ENCODE measurements at regions not wholly inside any gene's neighbourhood (a gene's known extent, or its start where the extent isn't known, plus 50 kb on each side); places are given as distances from the start of the nearest gene placed in this dataset.

DNA sequence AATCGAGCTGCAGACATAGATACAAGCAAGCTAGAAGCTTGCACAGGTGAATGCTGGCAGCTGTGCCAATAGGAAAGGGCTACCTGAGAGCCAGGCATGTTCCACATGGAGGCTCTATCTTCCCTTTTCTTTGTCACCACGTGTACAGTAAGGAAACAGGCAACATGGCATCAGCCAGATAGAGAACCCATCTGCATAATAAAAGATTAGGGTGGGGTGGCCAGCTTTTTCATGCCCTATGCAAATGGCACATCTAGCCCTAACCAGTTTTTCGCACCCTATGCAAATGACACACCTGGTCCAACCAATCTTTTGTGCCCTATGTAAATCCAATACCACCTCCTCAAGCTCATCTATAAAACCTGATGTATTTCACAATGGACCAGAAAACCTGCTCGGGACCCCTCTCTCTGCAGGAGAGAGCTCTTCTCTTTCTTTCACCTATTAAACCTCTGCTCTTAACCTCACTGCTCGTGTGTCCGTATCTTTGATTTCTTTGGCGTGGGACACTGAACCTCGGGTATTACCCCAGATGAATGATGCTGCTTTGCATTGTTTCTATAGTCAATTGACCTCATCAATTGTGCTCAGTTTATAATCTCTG is 93.9 kb downstream of the SLC30A10 start:
- TF ChIP-seq, protein P1, sequence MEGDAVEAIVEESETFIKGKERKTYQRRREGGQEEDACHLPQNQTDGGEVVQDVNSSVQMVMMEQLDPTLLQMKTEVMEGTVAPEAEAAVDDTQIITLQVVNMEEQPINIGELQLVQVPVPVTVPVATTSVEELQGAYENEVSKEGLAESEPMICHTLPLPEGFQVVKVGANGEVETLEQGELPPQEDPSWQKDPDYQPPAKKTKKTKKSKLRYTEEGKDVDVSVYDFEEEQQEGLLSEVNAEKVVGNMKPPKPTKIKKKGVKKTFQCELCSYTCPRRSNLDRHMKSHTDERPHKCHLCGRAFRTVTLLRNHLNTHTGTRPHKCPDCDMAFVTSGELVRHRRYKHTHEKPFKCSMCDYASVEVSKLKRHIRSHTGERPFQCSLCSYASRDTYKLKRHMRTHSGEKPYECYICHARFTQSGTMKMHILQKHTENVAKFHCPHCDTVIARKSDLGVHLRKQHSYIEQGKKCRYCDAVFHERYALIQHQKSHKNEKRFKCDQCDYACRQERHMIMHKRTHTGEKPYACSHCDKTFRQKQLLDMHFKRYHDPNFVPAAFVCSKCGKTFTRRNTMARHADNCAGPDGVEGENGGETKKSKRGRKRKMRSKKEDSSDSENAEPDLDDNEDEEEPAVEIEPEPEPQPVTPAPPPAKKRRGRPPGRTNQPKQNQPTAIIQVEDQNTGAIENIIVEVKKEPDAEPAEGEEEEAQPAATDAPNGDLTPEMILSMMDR (IDR thresholded peaks at IDR 0.05) = no peak
- no peak for TF ChIP-seq POLR2A (IDR thresholded peaks at IDR 0.05; ENCODE audit: low read depth)

Measured in esophagus muscularis mucosa (tissue), 3 donors.